NAMALWA (cell line): ENCODE measurements at regions not wholly inside any gene's neighbourhood (a gene's known extent, or its start where the extent isn't known, plus 50 kb on each side); places are given as distances from the start of the nearest gene placed in this dataset.
"Not testable (repeated sequence)": the region's sequence is repeated elsewhere in the genome, so short reads cannot be mapped to it uniquely, and the experiment has no call there.

Experiments
- DNase-seq: peaks from one replicate; pipeline ENCODE4 v3.0.0-alpha.2; 2015; ENCODE audit warnings: low spot score

- DNase-seq: no peak
Measured at GRCh38 chr1:101550581-101550980, 313.8 kb downstream of the S1PR1 start.

GRCh38 chr1:101566883-101567538, 330.2 kb downstream of the S1PR1 start:
- no peak for DNase-seq

- DNase-seq: peak; percentile 59
Measured at GRCh38 chr1:101567582-101568189, 330.9 kb downstream of the S1PR1 start.

- DNase-seq: no peak
Measured at GRCh38 chr1:101587741-101588140, 350.9 kb downstream of the S1PR1 start.

- no peak for DNase-seq
Measured at GRCh38 chr1:101588677-101589076, 351.9 kb downstream of the S1PR1 start.

GRCh38 chr1:101592845-101593244, 356.0 kb downstream of the S1PR1 start:
- no peak for DNase-seq

- no peak for DNase-seq
Measured at GRCh38 chr1:101595881-101596374, 359.1 kb downstream of the S1PR1 start.

GRCh38 chr1:101600615-101601014, 363.8 kb downstream of the S1PR1 start:
- not testable (repeated sequence) for DNase-seq

GRCh38 chr1:101603726-101604125, 366.9 kb downstream of the S1PR1 start:
- DNase-seq: no peak

GRCh38 chr1:101605878-101606277, 369.1 kb downstream of the S1PR1 start:
- DNase-seq: no peak

GRCh38 chr1:101613546-101613945, 376.7 kb downstream of the S1PR1 start:
- DNase-seq: no peak

GRCh38 chr1:101618900-101619299, 377.8 kb downstream of the OLFM3 start:
- DNase-seq: no peak

GRCh38 chr1:101632548-101633272, 364.0 kb downstream of the OLFM3 start:
- no peak for DNase-seq

- DNase-seq: no peak
Measured at GRCh38 chr1:101645810-101646209, 350.9 kb downstream of the OLFM3 start.

- DNase-seq: no peak
Measured at GRCh38 chr1:101652484-101652883, 344.2 kb downstream of the OLFM3 start.

GRCh38 chr1:101653482-101653946, 343.2 kb downstream of the OLFM3 start:
- DNase-seq: peak; percentile 3

GRCh38 chr1:101664726-101665125, 332.0 kb downstream of the OLFM3 start:
- no peak for DNase-seq

GRCh38 chr1:101667761-101668160, 329.0 kb downstream of the OLFM3 start:
- no peak for DNase-seq

- DNase-seq: no peak
Measured at GRCh38 chr1:101683136-101683535, 313.6 kb downstream of the OLFM3 start.

- DNase-seq: no peak
Measured at GRCh38 chr1:101683561-101683960, 313.2 kb downstream of the OLFM3 start.

- DNase-seq: peak; percentile 3
Measured at GRCh38 chr1:101697072-101697471, 299.7 kb downstream of the OLFM3 start.

- no peak for DNase-seq
Measured at GRCh38 chr1:101698681-101699080, 298.0 kb downstream of the OLFM3 start.

GRCh38 chr1:101704895-101705294, 291.8 kb downstream of the OLFM3 start:
- DNase-seq: peak; percentile 3
